ENCODE measurements at regions not wholly inside any gene's neighbourhood (a gene's known extent, or its start where the extent isn't known, plus 50 kb on each side); places are given as distances from the start of the nearest gene placed in this dataset.
A peak's percentile ranks its signal among the peaks of the same experiment; 100 is the strongest.

DNA sequence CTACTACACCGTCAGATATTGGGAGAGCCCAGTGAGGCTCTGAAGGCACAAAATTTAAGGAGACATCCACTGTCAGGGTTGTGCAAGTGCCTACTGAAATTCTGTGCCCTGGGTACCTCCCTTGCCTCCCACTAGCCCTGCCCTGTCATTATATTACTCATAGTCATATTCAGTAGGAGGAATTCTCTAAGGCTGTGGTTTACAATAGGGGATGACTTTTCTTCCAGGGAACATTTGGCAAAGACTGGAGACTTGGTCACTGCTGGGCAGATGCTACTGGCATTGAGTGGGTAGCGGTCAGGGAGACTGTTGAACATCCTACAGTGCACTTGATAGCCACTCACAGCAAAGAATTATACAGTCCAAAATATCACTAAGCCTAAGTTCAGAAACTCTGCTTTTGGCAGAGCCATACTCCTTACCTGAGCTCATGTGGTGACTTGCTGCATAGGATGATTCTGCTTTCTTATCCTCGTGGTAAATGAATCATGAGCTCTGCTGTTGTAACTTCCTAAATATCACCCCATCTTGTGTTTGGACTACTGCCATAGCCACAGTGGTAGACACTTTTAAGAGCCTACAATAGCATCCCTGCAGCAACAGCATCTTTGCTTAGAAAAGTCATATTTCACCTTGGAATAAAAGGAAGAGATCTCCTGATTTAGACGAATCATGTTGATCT is 563.4 kb upstream of the PLXNA2 start:
- DNase-seq = no peak

GRCh38 chr1:208808301-208808700 is 564.1 kb upstream of the PLXNA2 start:
- no peak for DNase-seq

DNA sequence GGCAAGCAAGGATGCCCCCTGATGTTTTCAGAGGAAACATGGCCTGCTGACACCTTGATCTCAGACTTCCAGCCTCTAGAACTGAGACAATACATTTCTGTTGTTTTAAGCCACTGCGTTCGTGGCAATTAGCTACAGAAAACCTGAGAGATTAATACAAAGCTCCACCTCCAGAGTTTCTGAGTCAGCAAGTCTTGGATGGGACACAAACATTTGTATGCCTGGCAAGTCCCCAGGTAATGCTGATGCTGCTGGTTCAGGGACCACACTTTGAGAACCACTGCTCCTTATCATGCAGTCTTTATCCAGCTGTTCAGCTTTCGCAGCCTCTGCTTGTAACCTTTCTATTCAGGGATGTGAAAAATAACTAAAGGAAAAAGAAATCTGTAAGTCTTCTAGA is 565.7 kb upstream of the PLXNA2 start:
- DNase-seq = no peak

GRCh38 chr1:208818770-208819445 is 574.7 kb upstream of the PLXNA2 start:
- no peak for DNase-seq

DNA sequence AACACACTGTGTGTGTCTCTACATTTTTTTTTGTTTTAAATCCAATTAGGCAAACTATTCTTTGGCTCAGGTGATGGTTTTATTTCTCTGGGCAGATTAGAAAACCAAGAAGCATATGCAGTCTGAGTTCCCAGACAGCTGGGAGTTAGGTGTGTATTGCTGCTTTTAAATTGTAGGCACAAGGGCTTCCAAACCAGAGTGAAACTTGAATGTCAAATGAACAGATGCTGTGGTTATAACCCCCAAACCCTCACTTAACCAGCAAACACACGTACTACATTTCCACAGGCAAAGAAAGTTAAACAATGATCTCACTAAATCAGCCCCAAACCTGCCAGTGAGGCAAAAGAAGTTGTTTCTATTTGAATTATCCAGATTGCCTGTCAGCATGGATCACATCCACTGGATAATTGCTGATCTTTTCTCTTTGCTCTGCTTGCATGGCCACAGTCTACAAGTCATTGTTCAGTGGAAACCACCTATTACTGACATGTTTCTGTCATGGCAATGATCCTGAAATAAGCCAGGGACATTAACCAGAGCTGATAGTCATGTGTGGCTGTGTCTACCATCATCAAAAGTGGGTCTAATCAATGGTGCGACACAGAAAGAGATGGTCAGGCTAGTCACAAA is 576.5 kb upstream of the PLXNA2 start:
- DNase-seq = no peak

- peak; percentile 61 for DNase-seq
These were observed 577.8 kb upstream of the PLXNA2 start for GRCh38 chr1:208821939-208822338.

DNA sequence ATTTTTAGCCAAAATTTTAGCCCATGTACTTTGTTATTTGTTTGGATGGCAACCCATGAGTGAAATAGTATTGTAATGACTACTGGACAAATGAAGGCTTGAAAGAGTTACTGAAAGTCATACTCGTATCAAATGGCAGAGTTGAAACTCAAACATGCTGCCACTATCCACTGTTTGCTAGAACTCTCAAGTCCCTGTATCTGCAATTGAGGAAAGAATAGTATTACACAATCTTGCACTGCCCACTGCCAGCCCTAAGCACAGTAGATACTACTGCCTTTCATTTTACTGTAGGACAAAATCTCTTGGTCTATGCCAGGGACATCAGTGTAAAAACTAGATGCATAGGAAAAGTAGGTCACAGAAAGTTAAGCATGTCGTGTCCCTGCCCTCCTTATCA is 581.1 kb upstream of the PLXNA2 start:
- peak; percentile 89 for DNase-seq

DNA sequence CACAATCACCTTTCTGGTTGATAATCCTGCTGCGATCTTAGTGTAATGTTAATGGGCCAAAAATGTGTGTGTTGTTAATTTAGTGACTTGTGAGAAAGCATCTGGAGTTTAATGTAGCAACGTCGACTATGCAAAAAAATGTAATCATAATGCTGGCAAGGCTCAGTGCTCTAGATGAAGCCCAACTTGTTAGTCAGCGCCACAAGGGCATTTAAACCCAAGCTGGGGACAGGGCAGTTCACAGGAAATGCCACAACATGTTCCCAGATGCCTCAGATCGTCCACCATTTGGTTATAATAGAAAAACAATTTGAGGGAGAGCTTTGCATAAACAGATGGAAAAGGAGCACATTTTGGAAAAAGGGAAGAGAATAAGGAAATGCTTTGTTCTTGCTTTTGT is 585.4 kb upstream of the PLXNA2 start:
- DNase-seq = no peak

- DNase-seq = peak; percentile 76
These were observed 590.4 kb upstream of the PLXNA2 start for GRCh38 chr1:208834381-208835096.

- DNase-seq = no peak
These were observed 590.9 kb upstream of the PLXNA2 start for GRCh38 chr1:208835097-208835463.

GRCh38 chr1:208835781-208836180 is 591.6 kb upstream of the PLXNA2 start:
- DNase-seq = no peak

DNA sequence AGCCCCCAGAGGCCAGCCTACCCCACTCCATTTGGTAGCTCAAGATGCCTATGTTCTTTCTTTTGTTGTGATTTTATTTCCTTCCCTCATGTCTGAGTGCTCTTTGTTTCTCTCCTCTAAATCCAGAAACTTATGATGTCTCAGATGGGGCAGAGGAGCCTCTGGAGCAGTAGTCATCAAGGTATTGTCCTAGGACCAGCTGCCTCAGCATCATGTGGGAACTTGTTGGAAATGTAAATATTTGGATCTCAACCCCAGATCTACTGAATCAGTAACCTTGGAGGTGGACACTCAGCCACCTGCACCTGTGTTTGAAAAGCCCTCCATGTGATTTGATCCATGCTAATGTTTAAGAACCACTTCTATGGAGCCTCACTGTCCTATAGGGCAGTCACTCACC is 593.1 kb upstream of the PLXNA2 start:
- DNase-seq = peak; percentile 96

DNA sequence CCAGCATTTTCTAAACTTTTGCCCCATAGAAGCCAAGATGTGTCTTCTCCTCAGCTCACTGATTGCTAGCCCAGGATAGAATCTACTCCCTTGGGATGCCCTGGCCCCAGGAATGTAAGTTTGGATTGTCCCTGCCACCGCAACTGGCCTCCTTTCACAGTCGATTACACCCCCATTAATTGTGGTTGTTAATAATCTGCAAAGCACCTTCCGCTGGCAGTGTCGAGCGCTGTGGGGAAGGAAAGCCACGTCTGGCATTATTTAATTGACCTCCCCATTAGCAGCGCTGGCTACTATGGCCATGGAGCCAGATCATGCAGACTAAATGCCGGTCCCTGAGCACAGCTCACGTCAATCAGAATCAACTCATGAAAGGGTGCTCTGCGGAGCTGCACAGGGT is 597.3 kb upstream of the PLXNA2 start:
- no peak for DNase-seq

GRCh38 chr1:208842451-208842850 is 598.3 kb upstream of the PLXNA2 start:
- no peak for DNase-seq

DNA sequence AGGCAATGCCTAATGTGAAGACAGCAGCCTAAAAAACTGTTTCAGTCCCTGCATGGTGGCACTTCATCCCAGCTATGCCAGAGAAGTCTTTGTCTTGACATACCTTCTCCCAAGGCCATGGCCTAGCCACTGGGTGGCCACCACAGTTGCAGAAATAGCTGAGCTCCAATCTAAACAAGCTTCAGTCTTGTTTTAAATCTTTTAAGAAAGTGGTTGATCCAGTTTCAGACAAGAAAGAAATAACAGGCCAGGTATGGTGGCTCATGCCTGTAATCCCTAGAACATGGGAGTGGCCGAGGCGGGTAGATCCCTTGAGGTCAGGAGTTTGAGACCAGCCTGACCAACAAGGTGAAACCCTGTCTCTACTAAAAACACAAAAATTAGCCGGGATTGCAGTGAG is 600.0 kb upstream of the PLXNA2 start:
- no peak for DNase-seq

DNA sequence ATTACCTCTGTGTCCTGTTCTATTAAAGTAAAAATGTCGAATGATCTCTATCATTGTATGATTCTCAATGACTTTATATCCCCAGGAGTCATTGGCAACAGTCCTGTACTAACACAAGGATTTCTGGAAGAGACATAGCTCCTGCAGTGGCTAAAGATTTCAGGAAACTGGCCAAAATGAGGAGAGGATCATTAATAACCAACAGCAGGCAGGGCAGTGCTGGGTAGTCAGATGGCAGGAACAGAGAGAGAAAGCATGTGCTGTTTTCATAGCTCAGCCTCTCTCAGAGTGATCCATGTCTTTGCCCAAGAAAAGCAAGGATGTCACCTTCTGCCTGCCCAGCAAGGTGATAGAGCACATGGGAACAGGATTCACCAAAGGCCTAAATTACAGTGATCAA is 604.7 kb upstream of the PLXNA2 start:
- DNase-seq = no peak

DNA sequence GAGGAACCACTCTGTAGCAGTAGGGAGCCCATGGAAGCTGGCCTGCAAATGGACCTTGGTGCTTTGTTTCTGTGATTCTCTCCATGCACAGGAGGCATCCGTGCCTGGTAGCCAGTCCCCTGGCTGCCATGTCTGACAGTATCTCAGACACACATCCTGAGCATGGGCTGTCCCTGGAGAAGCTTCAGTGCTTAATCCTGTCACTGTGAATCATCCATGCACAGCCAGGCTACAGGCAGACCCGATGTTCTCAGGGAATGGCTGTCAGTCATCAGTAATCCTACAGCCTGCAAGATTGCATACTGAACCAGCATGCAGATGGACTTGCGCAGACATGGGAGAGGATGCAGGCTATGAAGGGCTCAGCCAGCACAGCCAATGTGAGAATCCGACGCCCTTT is 606.3 kb upstream of the PLXNA2 start:
- no peak for DNase-seq

- DNase-seq = no peak
These were observed 607.2 kb upstream of the PLXNA2 start for GRCh38 chr1:208851366-208851765.

- no peak for DNase-seq
These were observed 608.7 kb upstream of the PLXNA2 start for GRCh38 chr1:208852911-208853310.

GRCh38 chr1:208855403-208855802 is 611.2 kb upstream of the PLXNA2 start:
- DNase-seq = no peak

- DNase-seq = no peak
These were observed 613.3 kb upstream of the PLXNA2 start for GRCh38 chr1:208857465-208857864.

DNA sequence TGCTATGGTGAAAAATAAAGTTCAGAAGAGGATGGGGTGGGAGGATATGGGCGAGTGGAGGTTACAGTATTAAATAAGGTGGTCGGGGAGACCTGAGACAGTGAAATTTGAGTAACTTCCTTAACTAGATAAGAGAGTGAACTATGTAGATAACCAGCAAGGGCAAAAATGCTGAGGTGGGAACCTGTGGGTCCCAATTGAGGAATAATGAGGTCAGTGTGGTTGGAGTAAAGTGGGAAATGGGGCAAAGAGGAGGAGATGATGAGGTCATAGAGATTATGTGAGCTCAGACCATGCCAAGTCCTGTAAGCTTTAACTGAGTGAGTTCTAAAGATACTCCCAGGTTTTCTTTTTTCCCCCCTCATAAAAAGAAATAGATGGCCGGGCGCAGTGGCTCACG is 614.6 kb upstream of the PLXNA2 start:
- no peak for DNase-seq

DNA sequence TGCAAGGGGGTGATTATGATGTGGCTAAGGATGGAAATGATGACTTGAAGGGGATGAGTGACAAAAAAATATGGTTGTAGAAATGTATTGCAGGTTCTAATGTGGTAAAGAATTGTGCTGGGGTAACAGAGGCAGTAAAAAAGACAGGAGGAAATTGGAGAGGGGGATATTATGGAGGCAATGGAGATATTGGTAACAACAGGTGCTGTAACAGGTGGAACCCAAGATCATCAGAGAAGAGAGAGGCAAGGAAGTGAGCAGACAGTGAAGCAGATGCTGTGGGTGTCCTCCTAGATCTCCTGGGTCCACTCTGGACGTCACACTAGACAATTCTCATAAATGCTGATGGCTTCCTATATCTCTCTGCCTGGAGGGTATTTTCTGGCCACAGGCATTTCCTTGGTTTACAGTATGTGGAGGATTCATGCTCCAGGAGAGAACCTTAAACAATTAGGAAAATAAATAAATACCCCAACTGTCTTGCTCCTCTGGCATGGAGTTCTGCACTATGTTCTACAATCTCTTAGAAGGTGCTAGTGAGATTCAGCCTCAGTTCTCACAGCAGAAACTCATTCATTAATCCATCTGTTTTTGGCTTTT is 620.3 kb upstream of the PLXNA2 start:
- DNase-seq = no peak
